HEK293T (cell line): ENCODE measurements at regions not wholly inside any gene's neighbourhood (a gene's known extent, or its start where the extent isn't known, plus 50 kb on each side); places are given as distances from the start of the nearest gene placed in this dataset.

Experiments
- CTCF ChIA-PET: fragments of 350-600 bp; formaldehyde crosslinking; extraction: SDS; loops from one replicate; lab custom pipeline; 2021; ENCODE audit warnings: antibody characterized with exemption, inconsistent platforms; lab: Yijun Ruan, JAX
- POLR2A ChIA-PET: fragments of 350-600 bp; formaldehyde crosslinking; extraction: SDS; loops from one replicate; lab custom pipeline; 2020; ENCODE audit warnings: antibody characterized with exemption, inconsistent platforms; lab: Yijun Ruan, JAX
- DNase-seq: peaks from one replicate; pipeline ENCODE4 v3.0.0; 2012; ENCODE audit warnings: mixed read lengths; ENCODE audit errors: extremely low spot score
- ARNT ChIP-seq: fragments of 450-650 bp; IDR thresholded peaks from 2 replicates; pipeline ENCODE4 v1.6.1; 2017; ENCODE audit warnings: mild to moderate bottlenecking
- BHLHE40 ChIP-seq: fragments of 450-650 bp; IDR thresholded peaks from 2 replicates; pipeline ENCODE4 v1.6.1; 2016; ENCODE audit warnings: mild to moderate bottlenecking, moderate library complexity, borderline replicate concordance
- CTBP1 ChIP-seq: fragments of 450-650 bp; IDR thresholded peaks from 2 replicates; pipeline ENCODE4 v1.6.1; 2016; ENCODE audit warnings: borderline replicate concordance
- ELF4 ChIP-seq: fragments of 450-650 bp; IDR thresholded peaks from 2 replicates; pipeline ENCODE4 v1.6.1; 2017; ENCODE audit warnings: antibody characterized with exemption
- FOXA1 ChIP-seq: fragments of 450-650 bp; IDR thresholded peaks from 2 replicates; pipeline ENCODE4 v1.6.1; 2016; ENCODE audit warnings: mild to moderate bottlenecking
- FOXK2 ChIP-seq: fragments of 450-650 bp; IDR thresholded peaks from 2 replicates; pipeline ENCODE4 v1.6.1; 2016; ENCODE audit warnings: mild to moderate bottlenecking
- FOXM1 ChIP-seq: fragments of 450-650 bp; IDR thresholded peaks from 2 replicates; pipeline ENCODE4 v1.6.1; 2017; ENCODE audit warnings: mild to moderate bottlenecking, borderline replicate concordance
- HDGF ChIP-seq: fragments of 450-650 bp; IDR thresholded peaks from 2 replicates; pipeline ENCODE4 v1.6.1; 2017; ENCODE audit warnings: antibody characterized with exemption, borderline replicate concordance
- L3MBTL2 ChIP-seq: fragments of 450-650 bp; conservative IDR thresholded peaks from 2 replicates; pipeline ENCODE4 v1.6.1; 2016; ENCODE audit warnings: mild to moderate bottlenecking
- LEF1 ChIP-seq: fragments of 450-650 bp; IDR thresholded peaks from 2 replicates; pipeline ENCODE4 v1.6.1; 2017; ENCODE audit warnings: mild to moderate bottlenecking, borderline replicate concordance
- NFRKB ChIP-seq: fragments of 450-650 bp; IDR thresholded peaks from 2 replicates; pipeline ENCODE4 v1.6.1; 2016; ENCODE audit warnings: mild to moderate bottlenecking, moderate library complexity
- SP1 ChIP-seq: fragments of 450-650 bp; IDR thresholded peaks from 2 replicates; pipeline ENCODE4 v1.6.1; 2017
- SUZ12 ChIP-seq: fragments of 450-650 bp; IDR thresholded peaks from 2 replicates; pipeline ENCODE4 v1.6.1; 2016; ENCODE audit warnings: mild to moderate bottlenecking
- TARDBP ChIP-seq: fragments of 450-650 bp; IDR thresholded peaks from 2 replicates; pipeline ENCODE4 v1.6.1; 2016
- ZNF384 ChIP-seq: fragments of 450-650 bp; IDR thresholded peaks from 2 replicates; pipeline ENCODE4 v1.6.1; 2016
- TF ChIP-seq, protein P1 (sequence below): fragments of 450-650 bp; IDR thresholded peaks from 2 replicates; pipeline ENCODE4 v1.6.1; 2016

DNA sequence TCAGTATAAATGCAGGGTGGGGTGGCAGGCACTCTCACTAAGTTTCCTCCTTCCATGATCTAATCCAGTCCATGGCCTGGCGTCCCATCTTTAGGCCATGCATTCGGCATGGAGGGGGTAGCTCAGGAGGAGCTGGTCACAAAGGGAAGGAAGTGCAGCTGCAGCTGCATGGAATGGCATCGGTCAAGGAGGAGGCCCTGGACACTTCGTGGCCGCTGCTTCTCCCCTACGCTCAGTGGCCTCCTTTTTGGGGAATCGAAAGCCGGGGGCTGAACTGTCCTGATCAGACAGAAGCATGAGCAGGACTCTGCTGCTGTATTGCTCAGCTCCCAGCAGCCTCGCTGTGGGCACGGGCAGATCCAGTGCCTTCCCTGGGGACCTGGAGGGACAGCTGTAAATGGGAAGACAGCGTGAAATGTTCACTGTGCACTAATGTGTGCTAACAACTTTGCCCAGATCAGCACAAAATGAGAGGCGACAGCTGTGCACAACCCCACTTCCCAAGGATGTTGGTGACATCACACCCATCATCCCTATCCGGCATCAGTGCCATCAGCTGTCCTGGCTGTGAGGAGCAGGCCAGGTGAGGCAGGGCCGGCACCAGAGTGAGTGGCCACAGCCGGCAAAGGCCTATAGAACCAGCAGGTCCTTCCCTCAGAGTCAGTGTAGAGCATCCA, 520.1 kb upstream of the RAB6C start:
- ChIA-PET POLR2A (no interaction called here), CTCF (no interaction called here)
- TF ChIP-seq TARDBP: no peak
- TF ChIP-seq HDGF: no peak
- no peak for TF ChIP-seq CTBP1
- no peak for TF ChIP-seq SUZ12
- TF ChIP-seq BHLHE40: no peak
- no peak for TF ChIP-seq NFRKB
- no peak for TF ChIP-seq L3MBTL2
- no peak for TF ChIP-seq FOXA1
- TF ChIP-seq ELF4: no peak
- no peak for TF ChIP-seq LEF1
- no peak for TF ChIP-seq ZNF384
- TF ChIP-seq, protein P1, sequence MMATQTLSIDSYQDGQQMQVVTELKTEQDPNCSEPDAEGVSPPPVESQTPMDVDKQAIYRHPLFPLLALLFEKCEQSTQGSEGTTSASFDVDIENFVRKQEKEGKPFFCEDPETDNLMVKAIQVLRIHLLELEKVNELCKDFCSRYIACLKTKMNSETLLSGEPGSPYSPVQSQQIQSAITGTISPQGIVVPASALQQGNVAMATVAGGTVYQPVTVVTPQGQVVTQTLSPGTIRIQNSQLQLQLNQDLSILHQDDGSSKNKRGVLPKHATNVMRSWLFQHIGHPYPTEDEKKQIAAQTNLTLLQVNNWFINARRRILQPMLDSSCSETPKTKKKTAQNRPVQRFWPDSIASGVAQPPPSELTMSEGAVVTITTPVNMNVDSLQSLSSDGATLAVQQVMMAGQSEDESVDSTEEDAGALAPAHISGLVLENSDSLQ: no peak
- TF ChIP-seq FOXM1: no peak
- TF ChIP-seq ARNT: no peak
- TF ChIP-seq SP1: no peak
- no peak for TF ChIP-seq FOXK2
- no peak for DNase-seq

DNA sequence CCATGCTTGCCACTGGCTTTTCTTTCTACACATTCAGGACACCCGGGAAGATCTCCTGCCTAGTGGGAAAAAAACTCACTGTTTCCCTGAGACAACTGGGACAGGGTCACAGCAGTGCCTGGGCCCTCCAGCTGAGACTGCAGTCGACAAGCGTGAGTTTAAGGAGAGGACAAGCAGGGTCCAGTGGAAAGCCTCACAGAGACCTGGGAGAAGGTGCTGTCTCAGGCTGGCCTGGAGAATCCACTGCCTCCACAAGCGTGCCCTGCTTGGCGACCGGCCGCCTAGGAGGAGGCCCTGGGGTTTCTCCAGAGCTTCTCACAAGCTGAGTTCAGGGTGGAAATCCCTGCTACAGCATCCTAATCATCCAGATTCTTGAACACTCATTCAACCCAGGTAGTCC, 519.6 kb upstream of the RAB6C start:
- no peak for TF ChIP-seq L3MBTL2
- no peak for TF ChIP-seq SP1
- no peak for TF ChIP-seq FOXK2
- TF ChIP-seq TARDBP: no peak
- no peak for TF ChIP-seq CTBP1
- no peak for TF ChIP-seq ARNT
- no peak for TF ChIP-seq FOXM1
- no peak for TF ChIP-seq LEF1
- TF ChIP-seq BHLHE40: no peak
- no peak for TF ChIP-seq FOXA1
- no peak for TF ChIP-seq ELF4
- no peak for TF ChIP-seq SUZ12
- no peak for TF ChIP-seq HDGF
- TF ChIP-seq NFRKB: no peak
- TF ChIP-seq, protein P1: no peak
- no peak for TF ChIP-seq ZNF384
- ChIA-PET POLR2A (no interaction called here), CTCF (no interaction called here)
- no peak for DNase-seq

DNA sequence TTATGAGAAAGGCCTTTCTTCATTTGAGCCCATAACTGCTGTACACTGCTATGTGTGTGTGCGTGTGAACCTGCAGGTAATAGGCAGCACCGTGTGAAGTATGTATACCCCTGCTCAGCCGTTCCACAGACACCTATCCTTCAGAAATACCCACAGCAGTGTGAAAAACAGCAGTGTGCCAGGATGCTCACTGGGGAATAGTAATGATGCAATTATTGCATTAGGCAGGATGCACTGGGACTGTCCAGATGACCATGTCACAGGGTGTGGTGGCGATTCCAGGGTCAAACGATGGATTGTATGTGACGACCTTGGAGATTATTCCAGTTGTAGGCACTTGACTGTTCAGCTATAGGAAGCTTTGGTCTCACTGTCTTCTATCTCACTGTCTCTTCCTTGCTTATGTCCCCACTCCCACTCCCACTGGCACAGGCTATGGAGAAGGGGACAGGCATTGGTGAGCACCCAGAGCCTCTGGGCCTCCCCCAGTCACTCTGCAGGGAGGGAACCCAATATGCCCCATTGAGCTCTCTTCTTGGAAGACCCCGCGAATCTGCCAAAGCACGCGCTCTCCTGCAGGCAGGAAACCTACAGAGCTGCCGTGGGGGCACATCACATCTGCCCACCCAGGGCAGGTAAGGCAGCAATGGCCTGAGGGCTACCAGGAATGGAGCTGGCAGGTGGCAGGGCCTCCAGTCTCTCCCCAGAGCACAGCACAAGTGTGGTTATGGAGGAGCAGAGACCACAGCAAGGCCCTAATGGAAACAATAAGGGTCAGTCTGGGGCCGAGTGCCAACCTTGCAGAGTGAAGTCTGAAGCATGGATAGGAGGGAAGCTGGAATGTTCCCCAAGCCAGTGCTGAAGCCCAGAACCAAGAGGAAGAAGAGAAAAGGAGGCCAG, 518.9 kb upstream of the RAB6C start:
- POLR2A ChIA-PET: no interaction called here
- DNase-seq: no peak
- CTCF ChIA-PET: no interaction called here
- TF ChIP-seq SP1 (no peak), ARNT (no peak), SUZ12 (no peak), FOXA1 (no peak), LEF1 (no peak), FOXM1 (no peak), BHLHE40 (no peak), NFRKB (no peak), FOXK2 (no peak), ELF4 (no peak), CTBP1 (no peak), ZNF384 (no peak), L3MBTL2 (no peak), HDGF (no peak), TARDBP (no peak)
- TF ChIP-seq, protein P1: no peak

DNA sequence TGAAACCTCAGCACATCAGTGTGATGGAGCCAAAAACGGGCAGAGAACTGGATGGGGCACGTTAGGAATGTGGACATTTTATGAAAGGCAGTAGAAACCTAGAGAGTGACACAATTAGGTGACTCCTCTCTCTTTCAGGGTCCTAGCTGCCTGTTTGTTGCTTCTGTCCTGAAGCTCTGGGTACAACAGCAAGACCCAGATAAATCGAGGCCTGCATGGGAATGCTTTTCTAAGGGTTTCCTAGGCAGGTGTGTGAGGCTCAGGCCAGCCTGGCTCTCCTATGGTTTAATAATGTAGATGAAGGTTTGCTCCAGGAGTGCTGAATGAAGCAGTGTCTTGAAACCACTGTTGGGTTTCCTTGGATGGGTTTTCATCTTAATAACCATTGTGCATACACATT, 517.1 kb upstream of the RAB6C start:
- ChIA-PET CTCF (no interaction called here), POLR2A (no interaction called here)
- TF ChIP-seq CTBP1 (no peak), HDGF (no peak), ARNT (no peak), FOXA1 (no peak), ELF4 (no peak), FOXK2 (no peak), L3MBTL2 (no peak), ZNF384 (no peak), SUZ12 (no peak), BHLHE40 (no peak), TARDBP (no peak), FOXM1 (no peak), SP1 (no peak), LEF1 (no peak), NFRKB (no peak)
- TF ChIP-seq, protein P1: no peak
- DNase-seq: no peak
